ENCODE measurements at regions not wholly inside any gene's neighbourhood (a gene's known extent, or its start where the extent isn't known, plus 50 kb on each side); places are given as distances from the start of the nearest gene placed in this dataset.

- DNase-seq (ENCODE audit: low spot score) = no peak
Measured at GRCh38 chr13:75132701-75133695, 349.0 kb downstream of the TBC1D4 start.

GRCh38 chr13:75129331-75129730, 352.6 kb downstream of the TBC1D4 start:
- peak; percentile 5 for DNase-seq (ENCODE audit: low spot score)

- no peak for DNase-seq (ENCODE audit: low spot score)
Measured at GRCh38 chr13:75124415-75124814, 357.6 kb downstream of the TBC1D4 start.

GRCh38 chr13:75123428-75123827, 358.5 kb downstream of the TBC1D4 start:
- no peak for DNase-seq (ENCODE audit: low spot score)

- DNase-seq (ENCODE audit: low spot score) = no peak
Measured at GRCh38 chr13:75120085-75120484, 361.9 kb downstream of the TBC1D4 start.

- no peak for DNase-seq (ENCODE audit: low spot score)
Measured at GRCh38 chr13:75115171-75115570, 366.8 kb downstream of the TBC1D4 start.

GRCh38 chr13:75103976-75104375, 378.0 kb downstream of the TBC1D4 start:
- DNase-seq (ENCODE audit: low spot score) = no peak

- no peak for DNase-seq (ENCODE audit: low spot score)
Measured at GRCh38 chr13:75102001-75102716, 379.8 kb downstream of the TBC1D4 start.

GRCh38 chr13:75101348-75101747, 380.6 kb downstream of the TBC1D4 start:
- DNase-seq (ENCODE audit: low spot score) = no peak

GRCh38 chr13:75092143-75092542, 389.8 kb downstream of the TBC1D4 start:
- no peak for DNase-seq (ENCODE audit: low spot score)

- DNase-seq (ENCODE audit: low spot score) = no peak
Measured at GRCh38 chr13:75091718-75092117, 390.3 kb downstream of the TBC1D4 start.

GRCh38 chr13:75090872-75091615, 390.9 kb downstream of the TBC1D4 start:
- DNase-seq (ENCODE audit: low spot score) = no peak

- DNase-seq (ENCODE audit: low spot score) = no peak
Measured at GRCh38 chr13:75088915-75089314, 393.1 kb downstream of the TBC1D4 start.

GRCh38 chr13:75079226-75079625, 402.7 kb downstream of the TBC1D4 start:
- no peak for DNase-seq (ENCODE audit: low spot score)

GRCh38 chr13:75076476-75076875, 405.5 kb downstream of the TBC1D4 start:
- no peak for DNase-seq (ENCODE audit: low spot score)

- no peak for DNase-seq (ENCODE audit: low spot score)
Measured at GRCh38 chr13:75073786-75074185, 408.2 kb downstream of the TBC1D4 start.

- DNase-seq (ENCODE audit: low spot score) = no peak
Measured at GRCh38 chr13:75072891-75073290, 409.1 kb downstream of the TBC1D4 start.

- DNase-seq (ENCODE audit: low spot score) = no peak
Measured at GRCh38 chr13:75072368-75072767, 409.6 kb downstream of the TBC1D4 start.

- DNase-seq (ENCODE audit: low spot score) = no peak
Measured at GRCh38 chr13:75071796-75072195, 410.2 kb downstream of the TBC1D4 start.

- no peak for DNase-seq (ENCODE audit: low spot score)
Measured at GRCh38 chr13:75071395-75071794, 410.6 kb downstream of the TBC1D4 start.

GRCh38 chr13:75061909-75062308, 420.1 kb downstream of the TBC1D4 start:
- no peak for DNase-seq (ENCODE audit: low spot score)

- DNase-seq (ENCODE audit: low spot score) = no peak
Measured at GRCh38 chr13:75055296-75055695, 426.7 kb downstream of the TBC1D4 start.

All from SW480 (cell line).